HepG2 (cell line): ENCODE measurements at regions not wholly inside any gene's neighbourhood (a gene's known extent, or its start where the extent isn't known, plus 50 kb on each side); places are given as distances from the start of the nearest gene placed in this dataset.
"Not testable (repeated sequence)": the region's sequence is repeated elsewhere in the genome, so short reads cannot be mapped to it uniquely, and the experiment has no call there.

ENCODE experiments used
- ATAC-seq: fragments of 200-7000 bp; cut with Tn5 transposase; 3 replicates; pipeline ENCODE4 v1.9.1; 2020; ENCODE audit warnings: mild to moderate bottlenecking, moderate library complexity
- BruUV-seq: library from RNA; stranded (reverse); fragments of 400-500 nt; replicated peaks from 2 replicates; lab custom pipeline; 2021; lab: Mats Ljungman, UMichigan
- CTCF ChIA-PET: fragments of 300-600 bp; formaldehyde crosslinking; extraction: SDS; loops from one replicate; lab custom pipeline; 2021; ENCODE audit warnings: low total read pairs, inconsistent platforms, low intra/inter-chr PET ratio; lab: Yijun Ruan, JAX
- POLR2A ChIA-PET: fragments of 350-600 bp; sonication (Branson Sonifier 250); formaldehyde crosslinking; loops from one replicate; lab custom pipeline; 2020; ENCODE audit warnings: antibody characterized with exemption, inconsistent platforms; lab: Yijun Ruan, JAX
- DNase-seq: peaks from one replicate; pipeline ENCODE4 v3.0.0-alpha.2; 2015; ENCODE audit warnings: low spot score
- FAIRE-seq: peaks from 3 replicates; lab custom pipeline; 2011; peaks lifted over from hg19 to GRCh38; lab: Jason Lieb, UNC
- H2AFZ ChIP-seq: one replicate; pipeline ENCODE4 v1.6.1; 2011; ENCODE audit warnings: low read length, inconsistent platforms
- H3K27ac ChIP-seq: fragments of 300-600 bp; 3 replicates; pipeline ENCODE4 v1.8.0; 2011; ENCODE audit warnings: mixed run types, mild to moderate bottlenecking, mixed read lengths, low read length, inconsistent platforms; ENCODE audit not compliant: insufficient read depth; ENCODE audit errors: extremely low read length
- H3K27me3 ChIP-seq, 2 experiments: fragments of 200-600 bp in 1 of 2; 2 replicates in 1 of 2; 3 replicates in 1 of 2; pipeline versions ENCODE4 v1.6.0 to v1.8.0; 2011; ENCODE audit warnings: low read length in 2 of 2, mild to moderate bottlenecking in 2 of 2, moderate library complexity in 2 of 2, inconsistent platforms in 1 of 2; ENCODE audit not compliant: insufficient read depth in 2 of 2, control insufficient read depth in 1 of 2
- H3K36me3 ChIP-seq, 2 experiments: fragments of 200-600 bp in 1 of 2; replicated peaks in 1 of 2; 2 replicates in 1 of 2; 3 replicates in 1 of 2; pipeline versions ENCODE4 v1.5.1 to v1.8.0; 2011; ENCODE audit warnings: low read length in 2 of 2, inconsistent platforms in 1 of 2; ENCODE audit not compliant: insufficient read depth in 2 of 2, control insufficient read depth in 1 of 2
- H3K4me1 ChIP-seq: 2 replicates; pipeline ENCODE4 v1.5.1; 2012; ENCODE audit warnings: low read length, inconsistent platforms; ENCODE audit not compliant: insufficient read depth
- H3K4me2 ChIP-seq: 2 replicates; pipeline ENCODE4 v1.6.0; 2011; ENCODE audit warnings: low read depth, low read length, inconsistent platforms
- H3K4me3 ChIP-seq, 3 experiments: fragments of 200-600 bp in 1 of 3; sonication (generic), shearing (Covaris generic) in 1 of 3; replicated peaks in 1 of 3; 2 replicates each; pipeline ENCODE4 v1.5.1; 2011 to 2016; ENCODE audit warnings: low read length in 3 of 3, inconsistent platforms in 2 of 3, low read depth in 2 of 3, mild to moderate bottlenecking in 2 of 3, control low read depth in 1 of 3, mixed read lengths in 1 of 3; ENCODE audit not compliant: insufficient read depth in 1 of 3
- H3K79me2 ChIP-seq: one replicate; pipeline ENCODE4 v1.6.1; 2011; ENCODE audit warnings: low read length, inconsistent platforms; ENCODE audit not compliant: insufficient read depth
- H3K9ac ChIP-seq: 2 replicates; pipeline ENCODE4 v1.6.0; 2011; ENCODE audit warnings: mild to moderate bottlenecking, low read depth, low read length, inconsistent platforms; ENCODE audit not compliant: insufficient read depth
- H3K9me3 ChIP-seq: 2 replicates; pipeline ENCODE4 v1.5.1; 2012; ENCODE audit warnings: mild to moderate bottlenecking, low read length
- H4K20me1 ChIP-seq: 2 replicates; pipeline ENCODE4 v1.6.0; 2011; ENCODE audit warnings: inconsistent platforms, mild to moderate bottlenecking, low read length, moderate library complexity; ENCODE audit not compliant: insufficient read depth
- ZFP36 ChIP-seq: fragments of 150-350 bp; IDR thresholded peaks from 2 replicates; pipeline ENCODE4 v1.6.1; 2018; ENCODE audit warnings: borderline replicate concordance, low read length, low read depth; ENCODE audit not compliant: partially characterized antibody
- WGBS: methylation state at CpG from one replicate; pipeline ENCODE4 v1.1.6; 2017; ENCODE audit warnings: low lambda C conversion rate; 5-methylcytosine and 5-hydroxymethylcytosine counted together
- in situ Hi-C: cut with HindIII; loops from 2 replicates; pipeline ENCODE4 v1.10.0; 2017; ENCODE audit warnings: low pct_unique_long_range_greater_than_20kb; ENCODE audit not compliant: extremely low pct_ligation_motif_present
- intact Hi-C: fragments of 100-400 bp; cut with micrococcal nuclease; formaldehyde crosslinking; loops from one replicate; pipeline ENCODE4 v1.10.0; 2022; ENCODE audit not compliant: unreplicated experiment
- TF ChIP-seq, protein P1 (sequence below): sonication (generic); formaldehyde crosslinking; IDR thresholded peaks from 2 replicates; pipeline ENCODE4 v1.5.0; 2020; ENCODE audit warnings: mild to moderate bottlenecking, missing genetic modification reagents, moderate library complexity

DNA sequence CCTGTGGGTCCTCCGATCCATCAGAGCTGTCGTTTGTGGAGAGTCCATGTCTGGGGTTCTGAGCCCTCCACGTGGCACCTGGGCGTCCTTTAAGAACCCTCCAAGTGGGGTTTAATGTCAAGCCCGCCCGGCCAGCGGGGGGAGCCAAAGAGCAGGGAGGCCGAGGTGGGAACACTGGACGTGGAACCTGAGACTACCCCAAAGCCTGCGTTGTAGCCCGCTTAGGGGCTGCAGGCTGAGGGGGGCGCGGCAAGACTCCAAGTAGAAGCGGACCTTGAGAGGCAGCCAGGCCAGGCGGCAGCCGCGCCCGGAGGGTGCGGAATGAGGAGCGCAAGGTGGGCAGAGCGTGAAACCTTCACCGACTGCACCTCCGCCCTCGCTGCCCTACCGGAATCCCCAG, 126.2 kb upstream of the ATP10A start:
- whole genome bisulfite sequencing: 73% methylated on average over 18 of the region's 25 CpGs
- H3K9me3 ChIP-seq: no peaks in the 10 kb centered on the region
- CTCF ChIA-PET: no interaction called here
- no peak overlapping the region for H3K27ac ChIP-seq
- H3K36me3 ChIP-seq: no peaks in the 10 kb centered on the region
- DNase-seq (no peak), FAIRE-seq (no peak), ATAC-seq (no peak)
- BruUV-seq: no TSS peak
- in situ Hi-C loops (no loop called here), intact Hi-C loops (no loop called here)
- H3K4me3 ChIP-seq: no peak overlapping the region
- no peaks in the 10 kb centered on the region for H3K27me3 ChIP-seq
- no peaks in the 10 kb centered on the region for H3K4me1 ChIP-seq
- H3K79me2 ChIP-seq: no peaks in the 10 kb centered on the region
- H3K9ac ChIP-seq: no peak overlapping the region
- H4K20me1 ChIP-seq: no peaks in the 10 kb centered on the region
- H2AFZ ChIP-seq: no peak overlapping the region
- no peak for TF ChIP-seq ZFP36
- TF ChIP-seq, protein P1, sequence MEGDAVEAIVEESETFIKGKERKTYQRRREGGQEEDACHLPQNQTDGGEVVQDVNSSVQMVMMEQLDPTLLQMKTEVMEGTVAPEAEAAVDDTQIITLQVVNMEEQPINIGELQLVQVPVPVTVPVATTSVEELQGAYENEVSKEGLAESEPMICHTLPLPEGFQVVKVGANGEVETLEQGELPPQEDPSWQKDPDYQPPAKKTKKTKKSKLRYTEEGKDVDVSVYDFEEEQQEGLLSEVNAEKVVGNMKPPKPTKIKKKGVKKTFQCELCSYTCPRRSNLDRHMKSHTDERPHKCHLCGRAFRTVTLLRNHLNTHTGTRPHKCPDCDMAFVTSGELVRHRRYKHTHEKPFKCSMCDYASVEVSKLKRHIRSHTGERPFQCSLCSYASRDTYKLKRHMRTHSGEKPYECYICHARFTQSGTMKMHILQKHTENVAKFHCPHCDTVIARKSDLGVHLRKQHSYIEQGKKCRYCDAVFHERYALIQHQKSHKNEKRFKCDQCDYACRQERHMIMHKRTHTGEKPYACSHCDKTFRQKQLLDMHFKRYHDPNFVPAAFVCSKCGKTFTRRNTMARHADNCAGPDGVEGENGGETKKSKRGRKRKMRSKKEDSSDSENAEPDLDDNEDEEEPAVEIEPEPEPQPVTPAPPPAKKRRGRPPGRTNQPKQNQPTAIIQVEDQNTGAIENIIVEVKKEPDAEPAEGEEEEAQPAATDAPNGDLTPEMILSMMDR (CRISPR knock-in tag): 0 out of 2 replicates have a peak, but pooled peaks have one; percentile 13
- H3K4me2 ChIP-seq: no peak overlapping the region
- POLR2A ChIA-PET: no interaction called here

DNA sequence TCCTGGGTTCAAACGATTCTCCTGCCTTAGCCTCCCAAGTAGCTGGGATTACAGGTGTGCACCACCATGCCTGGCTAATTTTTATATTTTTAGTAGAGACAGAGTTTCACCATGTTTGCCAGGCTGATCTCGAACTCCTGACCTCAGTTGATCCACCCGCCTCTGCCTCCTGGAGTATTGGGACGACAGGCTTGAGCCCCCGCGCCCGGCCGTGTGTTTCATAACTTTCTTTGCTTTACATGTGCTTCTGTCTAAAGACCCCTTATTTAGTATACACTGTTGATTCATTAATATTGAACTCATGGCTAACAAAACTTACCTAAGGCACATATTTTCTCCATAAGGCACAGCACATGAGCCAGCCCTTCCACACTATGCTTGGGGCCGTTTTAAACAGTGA, 125.6 kb upstream of the ATP10A start:
- WGBS: 50% methylated on average over 8 of the region's 9 CpGs
- H3K4me3 ChIP-seq, FAIRE-seq, POLR2A ChIA-PET, in situ Hi-C loops, H3K9me3 ChIP-seq, H4K20me1 ChIP-seq, ATAC-seq, H3K4me2 ChIP-seq, H3K36me3 ChIP-seq, H3K4me1 ChIP-seq, H2AFZ ChIP-seq, BruUV-seq, H3K9ac ChIP-seq, intact Hi-C loops, H3K27me3 ChIP-seq, H3K79me2 ChIP-seq, CTCF ChIA-PET, H3K27ac ChIP-seq, DNase-seq: not testable (repeated sequence)
